SK-N-SH treated with all-trans-retinoic acid at 6 μM for 48 hours (cell line): ENCODE measurements at regions not wholly inside any gene's neighbourhood (a gene's known extent, or its start where the extent isn't known, plus 50 kb on each side); places are given as distances from the start of the nearest gene placed in this dataset.

Source experiments
- ATAC-seq: fragments of 200-7000 bp; cut with Tn5 transposase; 3 replicates; pipeline ENCODE4 v1.9.1; 2020; ENCODE audit warnings: mild to moderate bottlenecking, moderate library complexity
- ARNTL ChIP-seq: fragments of 450-650 bp; formaldehyde crosslinking; IDR thresholded peaks from 2 replicates; pipeline ENCODE4 v1.5.0; 2020; ENCODE audit warnings: low read depth, mild to moderate bottlenecking, moderate library complexity, borderline replicate concordance
- CREB5 ChIP-seq: fragments of 250-450 bp; sonication (Bioruptor Pico); IDR thresholded peaks from 2 replicates; pipeline ENCODE4 v1.5.1; 2020; ENCODE audit warnings: low read depth, mild to moderate bottlenecking, moderate library complexity
- GLIS3 ChIP-seq: fragments of 250-450 bp; sonication (Bioruptor Pico); IDR thresholded peaks from 2 replicates; pipeline ENCODE4 v1.5.0; 2020; ENCODE audit warnings: mild to moderate bottlenecking, moderate library complexity
- ISL1 ChIP-seq: fragments of 250-450 bp; sonication (Bioruptor Pico); IDR thresholded peaks from 2 replicates; pipeline ENCODE4 v2.1.2; 2022; ENCODE audit warnings: mild to moderate bottlenecking, moderate library complexity
- OSR1 ChIP-seq: fragments of 250-450 bp; sonication (Bioruptor Pico); IDR thresholded peaks from 2 replicates; pipeline ENCODE4 v1.8.0; 2022; ENCODE audit warnings: moderate library complexity, mild to moderate bottlenecking, inconsistent platforms
- POU6F1 ChIP-seq: fragments of 250-450 bp; sonication (Bioruptor Pico); IDR thresholded peaks from 2 replicates; pipeline ENCODE4 v1.8.0; 2021; ENCODE audit warnings: low read depth, mild to moderate bottlenecking, moderate library complexity, borderline replicate concordance
- PPARA ChIP-seq: fragments of 250-450 bp; sonication (Bioruptor Pico); IDR thresholded peaks from 2 replicates; pipeline ENCODE4 v1.5.0; 2020; ENCODE audit warnings: mild to moderate bottlenecking, borderline replicate concordance
- RARB ChIP-seq: fragments of 250-450 bp; sonication (Bioruptor Pico); IDR thresholded peaks from 2 replicates; pipeline ENCODE4 v1.8.0; 2021; ENCODE audit warnings: mild to moderate bottlenecking, moderate library complexity
- SNAI2 ChIP-seq: fragments of 250-450 bp; sonication (Bioruptor Pico); IDR thresholded peaks from 2 replicates; pipeline ENCODE4 v1.5.0; 2020; ENCODE audit warnings: mild to moderate bottlenecking, moderate library complexity
- TCF4 ChIP-seq: fragments of 250-450 bp; sonication (Bioruptor Pico); IDR thresholded peaks from 2 replicates; pipeline ENCODE4 v1.8.0; 2021; ENCODE audit warnings: mild to moderate bottlenecking, moderate library complexity, borderline replicate concordance
- TOX ChIP-seq: fragments of 250-450 bp; sonication (Bioruptor Pico); IDR thresholded peaks from 2 replicates; pipeline ENCODE4 v1.8.0; 2021; ENCODE audit warnings: mild to moderate bottlenecking, moderate library complexity, borderline replicate concordance
- TSHZ2 ChIP-seq: fragments of 250-450 bp; sonication (Bioruptor Pico); IDR thresholded peaks from 2 replicates; pipeline ENCODE4 v1.5.0; 2020; ENCODE audit warnings: mild to moderate bottlenecking, moderate library complexity
- ZC3H10 ChIP-seq: fragments of 250-450 bp; sonication (Bioruptor Pico); IDR thresholded peaks from 2 replicates; pipeline ENCODE4 v1.5.1; 2021; ENCODE audit warnings: mild to moderate bottlenecking, moderate library complexity
- ZFP30 ChIP-seq: fragments of 450-650 bp; formaldehyde crosslinking; IDR thresholded peaks from 2 replicates; pipeline ENCODE4 v1.5.0; 2022; ENCODE audit warnings: mild to moderate bottlenecking, moderate library complexity
- ZNF565 ChIP-seq: fragments of 450-650 bp; formaldehyde crosslinking; conservative IDR thresholded peaks from 2 replicates; pipeline ENCODE4 v1.5.0; 2020; ENCODE audit warnings: low read depth, mild to moderate bottlenecking, moderate library complexity
- ZNF8 ChIP-seq: fragments of 450-650 bp; formaldehyde crosslinking; IDR thresholded peaks from 2 replicates; pipeline ENCODE4 v1.5.0; 2020; ENCODE audit warnings: mild to moderate bottlenecking, moderate library complexity

GRCh38 chr4:146119845-146120404 lies 55.6 kb upstream of the LSM6 start (continued):
- TF ChIP-seq TCF4 (CRISPR knock-in tag) (no peak), CREB5 (CRISPR knock-in tag) (no peak), TOX (CRISPR knock-in tag) (no peak), OSR1 (CRISPR knock-in tag) (no peak), ISL1 (CRISPR knock-in tag) (no peak), ZC3H10 (no peak), RARB (CRISPR knock-in tag) (no peak), SNAI2 (CRISPR knock-in tag) (no peak), ZFP30 (CRISPR knock-in tag) (no peak), ZNF565 (CRISPR knock-in tag) (no peak)

- no peak for TF ChIP-seq ARNTL (CRISPR knock-in tag)
- TF ChIP-seq OSR1 (CRISPR knock-in tag), result no peak
- TF ChIP-seq RARB (CRISPR knock-in tag), result no peak
Observed at GRCh38 chr4:146114066-146114465, 61.5 kb upstream of the LSM6 start.

GRCh38 chr4:146113171-146113570 lies 62.3 kb upstream of the LSM6 start:
- no peak for ATAC-seq

More at GRCh38 chr4:146114066-146114465, 61.5 kb upstream of the LSM6 start:
- no peak for ATAC-seq

More at GRCh38 chr4:146113171-146113570, 62.3 kb upstream of the LSM6 start:
- TF ChIP-seq POU6F1, result no peak
- no peak for TF ChIP-seq RARB (CRISPR knock-in tag)
- no peak for TF ChIP-seq ISL1 (CRISPR knock-in tag)
- no peak for TF ChIP-seq CREB5 (CRISPR knock-in tag)
- no peak for TF ChIP-seq OSR1 (CRISPR knock-in tag)
- no peak for TF ChIP-seq ZNF8 (CRISPR knock-in tag)
- no peak for TF ChIP-seq GLIS3 (CRISPR knock-in tag)
- TF ChIP-seq TOX (CRISPR knock-in tag), result no peak
- no peak for TF ChIP-seq TSHZ2 (CRISPR knock-in tag)
- no peak for TF ChIP-seq PPARA (CRISPR knock-in tag)
- no peak for TF ChIP-seq ZNF565 (CRISPR knock-in tag)
